ENCODE measurements at regions not wholly inside any gene's neighbourhood (a gene's known extent, or its start where the extent isn't known, plus 50 kb on each side); places are given as distances from the start of the nearest gene placed in this dataset.
"Not testable (repeated sequence)": the region's sequence is repeated elsewhere in the genome, so short reads cannot be mapped to it uniquely, and the experiment has no call there.

- H3K27ac Mint-ChIP-seq: no peak overlapping the region
- POLR2A ChIA-PET: no interaction called here
- peaks cover 11% of the 10 kb centered on the region for H3K9me3 Mint-ChIP-seq
- intact Hi-C loops (cut with micrococcal nuclease): no loop called here
- ATAC-seq (ENCODE audit: low read depth): no peak
- no peak overlapping the region for H3K4me3 Mint-ChIP-seq
- peaks cover 6% of the 10 kb centered on the region for H3K36me3 Mint-ChIP-seq (ENCODE audit: low read depth)
- CTCF ChIA-PET: no interaction called here
- H3K27me3 Mint-ChIP-seq: peaks cover 9% of the 10 kb centered on the region
- no peak for DNase-seq
- H3K4me1 Mint-ChIP-seq: no peaks in the 10 kb centered on the region
- TF ChIP-seq CTCF (IDR thresholded peaks at IDR 0.05): no peak
These were observed 117.1 kb upstream of the ANTXRL start for GRCh38 chr10:46169736-46170135.

- no peak overlapping the region for H3K4me3 Mint-ChIP-seq
- TF ChIP-seq CTCF (IDR thresholded peaks at IDR 0.05): no peak
- no peaks in the 10 kb centered on the region for H3K4me1 Mint-ChIP-seq
- peaks cover 11% of the 10 kb centered on the region for H3K9me3 Mint-ChIP-seq
- intact Hi-C loops (cut with micrococcal nuclease): no loop called here
- peaks cover 10% of the 10 kb centered on the region for H3K27me3 Mint-ChIP-seq
- no peak overlapping the region for H3K27ac Mint-ChIP-seq
- CTCF ChIA-PET: no interaction called here
- POLR2A ChIA-PET: no interaction called here
- ATAC-seq (ENCODE audit: low read depth) (no peak), DNase-seq (no peak)
- peaks cover 6% of the 10 kb centered on the region for H3K36me3 Mint-ChIP-seq (ENCODE audit: low read depth)
These were observed 116.0 kb upstream of the ANTXRL start for GRCh38 chr10:46170789-46171188.

- ATAC-seq (ENCODE audit: low read depth) (no peak), DNase-seq (no peak)
- Mint-ChIP-seq H3K27ac (no peak overlapping the region), H3K4me3 (no peak overlapping the region), H3K27me3 (peaks cover 10% of the 10 kb centered on the region), H3K36me3 (ENCODE audit: low read depth) (peaks cover 6% of the 10 kb centered on the region), H3K9me3 (peaks cover 11% of the 10 kb centered on the region), H3K4me1 (no peaks in the 10 kb centered on the region)
- POLR2A ChIA-PET: no interaction called here
- no peak for TF ChIP-seq CTCF (IDR thresholded peaks at IDR 0.05)
- intact Hi-C loops (cut with micrococcal nuclease): no loop called here
- CTCF ChIA-PET: no interaction called here
These were observed 115.1 kb upstream of the ANTXRL start for GRCh38 chr10:46171661-46172060.

DNA sequence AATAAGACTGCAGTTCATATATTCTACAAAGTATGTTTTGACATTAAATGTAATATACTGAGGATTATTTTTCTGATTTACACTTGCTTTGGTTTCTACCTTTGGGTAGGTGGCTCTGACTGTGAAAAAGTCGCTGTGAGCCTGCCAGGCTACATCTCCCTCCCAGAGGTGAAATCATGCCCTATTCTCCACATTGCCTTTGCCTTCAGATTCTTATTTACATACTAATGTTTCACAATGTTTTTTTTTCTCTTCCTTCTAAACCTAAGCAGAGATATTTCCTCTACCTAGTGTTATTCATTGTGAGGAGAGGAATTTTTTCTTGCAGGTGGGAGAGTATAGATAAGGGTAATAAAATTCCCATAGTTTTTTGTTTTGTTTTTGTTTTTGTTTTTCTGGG is 111.5 kb upstream of the ANTXRL start:
- peaks cover 4% of the 10 kb centered on the region for H3K36me3 Mint-ChIP-seq (ENCODE audit: low read depth)
- no peaks in the 10 kb centered on the region for H3K4me1 Mint-ChIP-seq
- no peak overlapping the region for H3K27ac Mint-ChIP-seq
- no peak for DNase-seq
- TF ChIP-seq CTCF (IDR thresholded peaks at IDR 0.05): no peak
- intact Hi-C loops (cut with micrococcal nuclease): no loop called here
- ChIA-PET CTCF (no interaction called here), POLR2A (no interaction called here)
- no peak overlapping the region for H3K4me3 Mint-ChIP-seq
- H3K27me3 Mint-ChIP-seq: peaks cover 10% of the 10 kb centered on the region
- ATAC-seq (ENCODE audit: low read depth): no peak
- peaks cover 7% of the 10 kb centered on the region for H3K9me3 Mint-ChIP-seq

DNA sequence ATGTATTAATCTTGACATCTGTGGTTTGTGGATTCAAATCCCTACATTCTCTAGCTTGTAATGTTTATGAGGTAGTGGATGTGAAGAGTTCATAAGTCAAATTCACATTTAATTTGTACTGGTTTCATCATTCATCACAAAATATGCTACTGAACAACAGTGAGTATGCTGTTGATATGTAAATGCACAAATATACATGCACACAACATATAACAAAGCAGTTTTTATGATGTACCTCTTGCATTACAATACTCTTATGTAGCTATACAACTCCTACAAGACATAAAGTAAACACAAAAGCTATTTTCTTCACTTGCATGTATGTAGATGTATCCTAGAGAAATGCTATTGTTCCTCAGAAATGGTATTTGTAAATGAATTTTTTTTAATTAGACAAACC is 111.0 kb upstream of the ANTXRL start:
- ChIA-PET CTCF (no interaction called here), POLR2A (no interaction called here)
- Mint-ChIP-seq H3K4me1 (no peaks in the 10 kb centered on the region), H3K27me3 (peaks cover 7% of the 10 kb centered on the region), H3K9me3 (peaks cover 3% of the 10 kb centered on the region), H3K27ac (no peak overlapping the region), H3K36me3 (ENCODE audit: low read depth) (no peaks in the 10 kb centered on the region), H3K4me3 (no peak overlapping the region)
- no peak for TF ChIP-seq CTCF (IDR thresholded peaks at IDR 0.05)
- intact Hi-C loops (cut with micrococcal nuclease): no loop called here
- ATAC-seq (ENCODE audit: low read depth) (no peak), DNase-seq (no peak)

GRCh38 chr10:46187431-46187830 is 99.4 kb upstream of the ANTXRL start:
- CTCF ChIA-PET; ATAC-seq (ENCODE audit: low read depth); H3K4me1 Mint-ChIP-seq; POLR2A ChIA-PET; DNase-seq; intact Hi-C loops (cut with micrococcal nuclease); H3K9me3 Mint-ChIP-seq; H3K4me3 Mint-ChIP-seq; H3K27ac Mint-ChIP-seq; H3K27me3 Mint-ChIP-seq; H3K36me3 Mint-ChIP-seq (ENCODE audit: low read depth): not testable (repeated sequence)
